OCI-LY1 (cell line): ENCODE measurements at regions not wholly inside any gene's neighbourhood (a gene's known extent, or its start where the extent isn't known, plus 50 kb on each side); places are given as distances from the start of the nearest gene placed in this dataset.

Experiments
- H2AFZ ChIP-seq: fragments of 200-600 bp; sonication (generic), shearing (Covaris generic); 2 replicates; pipeline ENCODE4 v1.6.0; 2014; ENCODE audit warnings: antibody characterized with exemption, mild to moderate bottlenecking, low read length
- H3F3A ChIP-seq: fragments of 200-600 bp; sonication (generic), shearing (Covaris generic); 2 replicates; pipeline ENCODE4 v1.6.0; 2014; ENCODE audit warnings: mild to moderate bottlenecking, antibody characterized with exemption, low read length, moderate library complexity; ENCODE audit not compliant: insufficient read depth
- H3K27ac ChIP-seq: fragments of 200-600 bp; sonication (generic); 2 replicates; pipeline ENCODE4 v1.5.1; 2014; ENCODE audit warnings: low read length, mixed run types, mild to moderate bottlenecking, low read depth; ENCODE audit not compliant: poor library complexity, severe bottlenecking
- H3K27me3 ChIP-seq: fragments of 200-600 bp; sonication (generic); 2 replicates; pipeline ENCODE4 v1.6.0; 2014; ENCODE audit warnings: antibody characterized with exemption, mild to moderate bottlenecking, low read length, moderate library complexity; ENCODE audit not compliant: insufficient read depth
- H3K36me3 ChIP-seq: fragments of 200-600 bp; sonication (generic); 2 replicates; pipeline ENCODE4 v1.6.1; 2014; ENCODE audit warnings: mild to moderate bottlenecking, antibody characterized with exemption, low read length, moderate library complexity, mixed read lengths; ENCODE audit not compliant: insufficient read depth
- H3K4me1 ChIP-seq: fragments of 200-600 bp; sonication (generic); 2 replicates; pipeline ENCODE4 v1.5.1; 2014; ENCODE audit warnings: mild to moderate bottlenecking, low read length, moderate library complexity; ENCODE audit not compliant: insufficient read depth, severe bottlenecking
- H3K4me2 ChIP-seq: fragments of 200-600 bp; sonication (generic), shearing (Covaris generic); 2 replicates; pipeline ENCODE4 v1.6.1; 2014; ENCODE audit warnings: low read length
- H3K4me3 ChIP-seq: fragments of 200-600 bp; sonication (generic); 2 replicates; pipeline ENCODE4 v1.5.1; 2014; ENCODE audit warnings: low read length, low read depth, mild to moderate bottlenecking, mixed read lengths; ENCODE audit not compliant: poor library complexity, severe bottlenecking
- H3K79me2 ChIP-seq: fragments of 200-600 bp; shearing (Covaris generic); 2 replicates; pipeline ENCODE4 v1.6.1; 2016; ENCODE audit warnings: mixed run types, low read length, mixed read lengths; ENCODE audit not compliant: insufficient read depth
- H3K9ac ChIP-seq: fragments of 200-600 bp; sonication (generic), shearing (Covaris generic); 2 replicates; pipeline ENCODE4 v1.6.1; 2014; ENCODE audit warnings: mild to moderate bottlenecking, low read length, mixed read lengths
- H3K9me2 ChIP-seq: fragments of 200-600 bp; sonication (generic), shearing (Covaris generic); 2 replicates; pipeline ENCODE4 v1.6.1; 2014; ENCODE audit warnings: low read depth, mild to moderate bottlenecking, low read length, mixed read lengths
- H3K9me3 ChIP-seq: fragments of 200-600 bp; shearing (Covaris generic); 2 replicates; pipeline ENCODE4 v1.6.1; 2014; ENCODE audit warnings: low read length, mixed read lengths
- H4K20me1 ChIP-seq: fragments of 200-600 bp; sonication (generic), shearing (Covaris generic); 2 replicates; pipeline ENCODE4 v1.6.0; 2016; ENCODE audit warnings: mild to moderate bottlenecking, low read length; ENCODE audit not compliant: insufficient read depth
- CTCF ChIP-seq: fragments of 200-600 bp; sonication (generic), shearing (Covaris generic); IDR thresholded peaks from 2 replicates; pipeline ENCODE4 v1.5.1; 2017; ENCODE audit warnings: mild to moderate bottlenecking, antibody characterized with exemption, low read length, moderate library complexity, mixed read lengths
- EZH2 ChIP-seq: fragments of 200-600 bp; sonication (generic), shearing (Covaris generic); IDR thresholded peaks from 2 replicates; pipeline ENCODE4 v1.8.0; 2017; ENCODE audit warnings: borderline replicate concordance, mixed run types, mild to moderate bottlenecking, antibody characterized with exemption, low read length, moderate library complexity, mixed read lengths

- Histone ChIP-seq H3K9me2 (no peaks in the 10 kb centered on the region; the same call in 1 of the 2 replicates), H2AFZ (no peak overlapping the region), H3K4me1 (no peaks in the 10 kb centered on the region), H3K4me2 (no peak overlapping the region), H3K9ac (no peak overlapping the region), H3K27ac (no peak overlapping the region), H4K20me1 (no peaks in the 10 kb centered on the region), H3K9me3 (no peaks in the 10 kb centered on the region), H3K79me2 (no peaks in the 10 kb centered on the region), H3F3A (no peaks in the 10 kb centered on the region), H3K36me3 (no peaks in the 10 kb centered on the region), H3K4me3 (no peak overlapping the region), H3K27me3 (no peaks in the 10 kb centered on the region)
- no peak for TF ChIP-seq CTCF
- no peak for TF ChIP-seq EZH2
Observed at GRCh38 chr13:107531816-107532215, 683.5 kb downstream of the LIG4 start.

- Histone ChIP-seq H3F3A (no peaks in the 10 kb centered on the region), H3K9me3 (no peaks in the 10 kb centered on the region), H4K20me1 (no peaks in the 10 kb centered on the region), H3K4me1 (no peaks in the 10 kb centered on the region), H3K9ac (no peak overlapping the region), H3K79me2 (no peaks in the 10 kb centered on the region), H3K4me3 (no peak overlapping the region), H3K36me3 (no peaks in the 10 kb centered on the region), H3K27ac (no peak overlapping the region), H3K27me3 (no peaks in the 10 kb centered on the region), H3K4me2 (no peak overlapping the region), H3K9me2 (no peaks in the 10 kb centered on the region; the same call in 1 of the 2 replicates), H2AFZ (no peak overlapping the region)
- no peak for TF ChIP-seq CTCF
- TF ChIP-seq EZH2 = no peak
Observed at GRCh38 chr13:107531180-107531579, 684.2 kb downstream of the LIG4 start.

- H3K4me2 ChIP-seq = no peak overlapping the region
- H3K27ac ChIP-seq = no peak overlapping the region
- no peak for TF ChIP-seq CTCF
- TF ChIP-seq EZH2 = no peak
- no peaks in the 10 kb centered on the region for H3K36me3 ChIP-seq
- H3K4me3 ChIP-seq = no peak overlapping the region
- no peaks in the 10 kb centered on the region for H3K79me2 ChIP-seq
- H3F3A ChIP-seq = no peaks in the 10 kb centered on the region
- H3K9me2 ChIP-seq = no peaks in the 10 kb centered on the region; the same call in 1 of the 2 replicates
- no peaks in the 10 kb centered on the region for H3K4me1 ChIP-seq
- H3K27me3 ChIP-seq = no peaks in the 10 kb centered on the region
- H4K20me1 ChIP-seq = no peaks in the 10 kb centered on the region
- H3K9ac ChIP-seq = no peak overlapping the region
- H3K9me3 ChIP-seq = no peaks in the 10 kb centered on the region
- no peak overlapping the region for H2AFZ ChIP-seq
Observed at GRCh38 chr13:107529035-107529434, 686.3 kb downstream of the LIG4 start.
